Neuronal stem cell (in vitro differentiated cells): ENCODE measurements at regions not wholly inside any gene's neighbourhood (a gene's known extent, or its start where the extent isn't known, plus 50 kb on each side); places are given as distances from the start of the nearest gene placed in this dataset.

ENCODE experiments used
- DNase-seq: peaks from one replicate; pipeline ENCODE4 v3.0.0-alpha.2; 2013; ENCODE audit warnings: low spot score
- H2AFZ ChIP-seq: one replicate; pipeline ENCODE4 v1.6.1; 2013; ENCODE audit warnings: mild to moderate bottlenecking, low read length, inconsistent platforms
- H2AK5ac ChIP-seq: 2 replicates; pipeline ENCODE4 v1.6.1; 2013; ENCODE audit warnings: low read depth, mild to moderate bottlenecking, inconsistent platforms, low read length, moderate library complexity, mixed read lengths
- H2BK120ac ChIP-seq: 2 replicates; pipeline ENCODE4 v1.6.1; 2013; ENCODE audit warnings: low read depth, mild to moderate bottlenecking, inconsistent platforms, low read length, moderate library complexity, mixed read lengths
- H2BK12ac ChIP-seq: one replicate; pipeline ENCODE4 v1.6.1; 2013; ENCODE audit warnings: low read length, inconsistent platforms
- H2BK15ac ChIP-seq: 2 replicates; pipeline ENCODE4 v1.6.1; 2013; ENCODE audit warnings: mild to moderate bottlenecking, low read length, inconsistent platforms, mixed read lengths
- H2BK5ac ChIP-seq: one replicate; pipeline ENCODE4 v1.6.1; 2013; ENCODE audit warnings: inconsistent platforms, mild to moderate bottlenecking, low read length, moderate library complexity
- H3K14ac ChIP-seq: one replicate; pipeline ENCODE4 v1.6.1; 2013; ENCODE audit warnings: low read length, inconsistent platforms
- H3K18ac ChIP-seq: 2 replicates; pipeline ENCODE4 v1.6.1; 2013; ENCODE audit warnings: low read length, inconsistent platforms
- H3K23ac ChIP-seq: 2 replicates; pipeline ENCODE4 v1.6.1; 2013; ENCODE audit warnings: low read depth, mild to moderate bottlenecking, mixed read lengths, low read length, inconsistent platforms; ENCODE audit not compliant: poor library complexity
- H3K27ac ChIP-seq: replicated peaks from 3 replicates; pipeline ENCODE4 v1.5.1; 2013; ENCODE audit warnings: low read length, inconsistent platforms
- H3K27me3 ChIP-seq, 3 experiments: 2 replicates each; pipeline ENCODE4 v1.6.1; 2013; ENCODE audit warnings: low read length in 3 of 3, mild to moderate bottlenecking in 2 of 3, inconsistent platforms in 1 of 3, low read depth in 1 of 3, mixed read lengths in 1 of 3, moderate library complexity in 1 of 3; ENCODE audit not compliant: control insufficient read depth in 3 of 3, insufficient read depth in 3 of 3
- H3K36me3 ChIP-seq, 2 donors: replicated peaks in 1 of 2; 2 replicates each; pipeline ENCODE4 v1.6.1; 2013; ENCODE audit warnings: low read length in 2 of 2; ENCODE audit not compliant: control insufficient read depth in 2 of 2, insufficient read depth in 2 of 2
- H3K4ac ChIP-seq: 2 replicates; pipeline ENCODE4 v1.6.1; 2013; ENCODE audit warnings: inconsistent platforms, mild to moderate bottlenecking, low read length, moderate library complexity
- H3K4me1 ChIP-seq, 2 donors: 1 replicate in 1 of 2; 2 replicates in 1 of 2; pipeline ENCODE4 v1.6.1; 2013; ENCODE audit warnings: low read length in 2 of 2, low read depth in 1 of 2; ENCODE audit not compliant: control insufficient read depth in 2 of 2, insufficient read depth in 1 of 2
- H3K4me2 ChIP-seq: one replicate; pipeline ENCODE4 v1.6.1; 2013; ENCODE audit warnings: mild to moderate bottlenecking, low read length, inconsistent platforms; ENCODE audit not compliant: insufficient read depth, poor library complexity, severe bottlenecking
- H3K4me3 ChIP-seq, 2 donors: 2 replicates each; pipeline ENCODE4 v1.5.1; 2013; ENCODE audit warnings: low read length in 2 of 2, mild to moderate bottlenecking in 2 of 2, inconsistent platforms in 1 of 2, moderate library complexity in 1 of 2
- H3K79me1 ChIP-seq: one replicate; pipeline ENCODE4 v1.6.1; 2013; ENCODE audit warnings: low read depth, mild to moderate bottlenecking, inconsistent platforms, low read length, moderate library complexity
- H3K9ac ChIP-seq: one replicate; pipeline ENCODE4 v1.6.1; 2013; ENCODE audit warnings: mild to moderate bottlenecking, low read depth, low read length, inconsistent platforms; ENCODE audit not compliant: poor library complexity
- H3K9me3 ChIP-seq, 2 donors: replicated peaks in 1 of 2; 2 replicates each; pipeline versions ENCODE3 to v1.6.1; 2013; ENCODE audit warnings: low read length in 2 of 2, mild to moderate bottlenecking in 2 of 2, inconsistent platforms in 1 of 2, low read depth in 1 of 2, mixed read lengths in 1 of 2, moderate library complexity in 1 of 2; ENCODE audit not compliant: control insufficient read depth in 2 of 2, insufficient read depth in 1 of 2
- H4K8ac ChIP-seq: one replicate; pipeline ENCODE4 v1.6.1; 2013; ENCODE audit warnings: low read depth, mild to moderate bottlenecking, inconsistent platforms, low read length, moderate library complexity
- H4K91ac ChIP-seq: one replicate; pipeline ENCODE4 v1.6.1; 2013; ENCODE audit warnings: low read length, low read depth, mild to moderate bottlenecking, inconsistent platforms; ENCODE audit not compliant: poor library complexity
- WGBS, 2 donors: extraction: QIAGEN DNeasy Blood & Tissue Kit; methylation state at CpG; one replicate each; pipeline ENCODE4 v1.1.7; 2013; ENCODE audit warnings: missing lambda C conversion rate in 2 of 2, mixed read lengths in 1 of 2; ENCODE audit not compliant: insufficient read length in 2 of 2, insufficient replicate concordance in 1 of 2; ENCODE audit errors: extremely low coverage in 2 of 2; 5-methylcytosine and 5-hydroxymethylcytosine counted together

DNA sequence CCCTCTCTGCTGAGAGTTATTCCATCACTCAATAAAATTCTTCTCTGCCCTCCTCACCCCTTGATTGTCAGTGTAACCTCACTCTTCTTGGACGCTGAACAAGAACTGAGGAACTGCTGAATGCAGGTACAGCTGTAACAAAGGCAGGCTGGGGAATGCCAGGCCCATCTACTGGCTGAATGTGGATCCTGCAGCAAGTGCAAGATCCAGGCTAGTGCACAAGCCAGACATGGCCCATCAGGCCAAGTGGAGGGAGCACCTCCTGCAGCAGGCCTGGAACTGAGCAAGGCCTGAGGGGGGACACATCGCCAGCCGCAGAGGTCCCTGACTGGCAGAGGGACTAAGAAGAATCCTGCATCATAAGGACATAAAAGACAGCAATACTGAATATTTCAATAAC is 411.8 kb upstream of the PCDH10 start:
- Histone ChIP-seq H3K27ac (no peak overlapping the region), H3K9ac (no peak overlapping the region), H3K79me1 (no peaks in the 10 kb centered on the region), H2AK5ac (no peak overlapping the region), H2AFZ (peak overlapping the region; percentile 28), H4K91ac (no peak overlapping the region), H3K4ac (no peak overlapping the region), H2BK120ac (no peak overlapping the region), H3K23ac (no peak overlapping the region), H3K36me3 (no peaks in the 10 kb centered on the region), H3K4me2 (no peak overlapping the region), H2BK5ac (no peak overlapping the region), H2BK12ac (no peak overlapping the region), H2BK15ac (no peak overlapping the region), H3K27me3 (no peaks in the 10 kb centered on the region), H3K4me1 (no peaks in the 10 kb centered on the region), H3K18ac (no peak overlapping the region), H3K4me3 (no peak overlapping the region), H3K14ac (no peak overlapping the region), H3K9me3 (no peaks in the 10 kb centered on the region), H4K8ac (no peak overlapping the region)
- no CpG with 5 or more reads among the region's 3 CpGs for WGBS, 2 donors
- peak; percentile 4 for DNase-seq

DNA sequence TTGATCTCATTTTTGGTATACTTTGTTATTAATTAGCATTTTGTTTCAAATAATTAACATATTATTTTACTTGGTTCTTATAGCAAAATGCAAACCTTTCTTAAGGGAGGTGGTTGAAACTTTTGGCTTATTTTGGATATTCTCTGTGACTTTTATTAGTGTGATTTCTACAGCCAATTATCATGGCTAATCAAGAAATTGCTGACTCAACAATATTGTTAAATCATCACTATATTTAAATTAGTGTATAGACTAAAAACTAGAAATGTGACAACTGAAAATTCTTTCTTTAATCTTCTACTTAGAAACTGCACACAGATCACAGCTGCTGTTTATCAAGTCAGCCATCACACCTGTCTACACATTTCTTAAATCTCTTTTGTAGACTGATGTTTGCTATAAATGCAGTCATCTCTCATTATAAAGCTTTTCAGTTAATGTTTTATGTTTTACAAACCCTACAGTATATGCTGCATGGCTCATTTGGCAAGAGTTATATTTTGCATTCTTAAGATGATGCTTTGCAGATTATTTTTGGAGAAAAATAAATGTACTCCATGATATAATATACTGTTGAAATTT is 389.8 kb upstream of the PCDH10 start:
- Histone ChIP-seq H2BK5ac (no peak overlapping the region), H3K36me3 (no peaks in the 10 kb centered on the region), H4K91ac (no peak overlapping the region)

DNA sequence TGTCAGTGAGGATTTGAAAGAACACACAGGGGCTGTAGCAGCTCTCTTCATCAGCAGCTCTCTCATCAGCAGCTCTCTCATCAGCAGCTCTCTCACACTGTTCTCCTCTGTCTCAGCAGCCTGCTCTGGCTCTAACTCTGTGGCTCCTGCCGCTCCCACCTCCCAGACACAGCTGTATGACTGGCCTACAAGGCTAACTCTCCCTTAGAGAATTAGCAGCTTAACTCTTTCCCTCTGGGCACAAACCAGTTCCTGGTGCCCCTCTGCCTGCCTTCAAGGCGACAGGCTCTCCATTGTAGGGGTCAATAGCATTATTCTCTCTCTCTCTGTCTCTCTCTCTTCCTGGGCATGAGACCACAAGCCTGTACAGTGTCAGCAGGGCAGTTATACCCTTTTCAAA is 385.6 kb upstream of the PCDH10 start:
- Histone ChIP-seq H3K9ac (no peak overlapping the region), H3K27ac (no peak overlapping the region), H3K36me3 (no peaks in the 10 kb centered on the region), H3K23ac (no peak overlapping the region), H3K4me2 (no peak overlapping the region), H2AK5ac (no peak overlapping the region), H3K9me3 (no peaks in the 10 kb centered on the region), H4K8ac (no peak overlapping the region), H3K79me1 (no peaks in the 10 kb centered on the region), H3K4me3 (no peak overlapping the region), H2BK120ac (no peak overlapping the region), H3K18ac (no peak overlapping the region), H3K27me3 (no peaks in the 10 kb centered on the region), H4K91ac (no peak overlapping the region), H3K4me1 (no peaks in the 10 kb centered on the region), H3K4ac (no peak overlapping the region), H2BK12ac (no peak overlapping the region), H2AFZ (no peak overlapping the region), H2BK15ac (no peak overlapping the region), H3K14ac (no peak overlapping the region), H2BK5ac (no peak overlapping the region)
- WGBS, 2 donors, result no CpG with 5 or more reads among the region's 2 CpGs
- DNase-seq, result no peak

More for the DNA sequence above, 389.8 kb upstream of the PCDH10 start:
- H2BK120ac ChIP-seq, result no peak overlapping the region
- no peak overlapping the region for H3K4me2 ChIP-seq
- H2BK15ac ChIP-seq, result no peak overlapping the region
- no peak overlapping the region for H3K4me3 ChIP-seq
- no peak overlapping the region for H2AK5ac ChIP-seq
- no peak overlapping the region for H3K18ac ChIP-seq
- H3K4ac ChIP-seq, result no peak overlapping the region
- no peaks in the 10 kb centered on the region for H3K79me1 ChIP-seq
- no peak overlapping the region for H3K27ac ChIP-seq
- H3K9ac ChIP-seq, result no peak overlapping the region
- DNase-seq, result no peak
- no peak overlapping the region for H3K14ac ChIP-seq
- H3K4me1 ChIP-seq, result no peaks in the 10 kb centered on the region
- H2AFZ ChIP-seq, result no peak overlapping the region
- no peak overlapping the region for H2BK12ac ChIP-seq
- H4K8ac ChIP-seq, result no peak overlapping the region
- H3K9me3 ChIP-seq, result no peaks in the 10 kb centered on the region
- H3K23ac ChIP-seq, result no peak overlapping the region
- H3K27me3 ChIP-seq, result no peaks in the 10 kb centered on the region

DNA sequence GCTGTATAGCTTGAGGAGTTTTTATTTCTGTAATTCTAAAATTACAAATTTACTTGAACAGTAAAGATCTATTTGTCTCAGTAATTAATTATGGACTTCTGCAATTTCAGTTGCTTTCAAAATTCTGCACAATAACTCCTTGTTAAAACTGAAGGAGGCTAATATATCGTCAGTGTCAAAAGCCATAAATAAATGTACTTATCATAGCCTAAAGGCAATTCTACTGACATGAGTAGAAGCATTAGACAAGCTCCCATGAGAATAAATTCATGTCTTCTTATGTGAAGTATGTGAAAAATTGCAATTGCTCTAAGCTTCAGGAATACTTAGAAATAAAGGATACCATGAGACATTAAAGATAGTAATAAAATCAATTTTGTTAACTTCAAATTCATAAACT is 381.2 kb upstream of the PCDH10 start:
- no peak overlapping the region for H2BK12ac ChIP-seq
- H3K36me3 ChIP-seq, result no peaks in the 10 kb centered on the region
- no peaks in the 10 kb centered on the region for H3K9me3 ChIP-seq
- no peak overlapping the region for H3K4me2 ChIP-seq
- H2BK5ac ChIP-seq, result no peak overlapping the region
- no peak overlapping the region for H2BK15ac ChIP-seq
- no peak overlapping the region for H3K4me3 ChIP-seq
- no peak overlapping the region for H3K4ac ChIP-seq
- H4K8ac ChIP-seq, result no peak overlapping the region
- no peaks in the 10 kb centered on the region for H3K27me3 ChIP-seq
- no peaks in the 10 kb centered on the region for H3K4me1 ChIP-seq
- no peak overlapping the region for H3K9ac ChIP-seq
- no peaks in the 10 kb centered on the region for H3K79me1 ChIP-seq
- H3K27ac ChIP-seq, result no peak overlapping the region
- H2BK120ac ChIP-seq, result no peak overlapping the region
- no peak overlapping the region for H2AFZ ChIP-seq
- WGBS, 2 donors, result no CpG with 5 or more reads among the region's 1 CpG
- no peak overlapping the region for H3K18ac ChIP-seq
- H3K14ac ChIP-seq, result no peak overlapping the region
- no peak overlapping the region for H2AK5ac ChIP-seq
- no peak for DNase-seq
- H3K23ac ChIP-seq, result no peak overlapping the region
- H4K91ac ChIP-seq, result no peak overlapping the region
